ENCODE measurements at regions not wholly inside any gene's neighbourhood (a gene's known extent, or its start where the extent isn't known, plus 50 kb on each side); places are given as distances from the start of the nearest gene placed in this dataset.

DNA sequence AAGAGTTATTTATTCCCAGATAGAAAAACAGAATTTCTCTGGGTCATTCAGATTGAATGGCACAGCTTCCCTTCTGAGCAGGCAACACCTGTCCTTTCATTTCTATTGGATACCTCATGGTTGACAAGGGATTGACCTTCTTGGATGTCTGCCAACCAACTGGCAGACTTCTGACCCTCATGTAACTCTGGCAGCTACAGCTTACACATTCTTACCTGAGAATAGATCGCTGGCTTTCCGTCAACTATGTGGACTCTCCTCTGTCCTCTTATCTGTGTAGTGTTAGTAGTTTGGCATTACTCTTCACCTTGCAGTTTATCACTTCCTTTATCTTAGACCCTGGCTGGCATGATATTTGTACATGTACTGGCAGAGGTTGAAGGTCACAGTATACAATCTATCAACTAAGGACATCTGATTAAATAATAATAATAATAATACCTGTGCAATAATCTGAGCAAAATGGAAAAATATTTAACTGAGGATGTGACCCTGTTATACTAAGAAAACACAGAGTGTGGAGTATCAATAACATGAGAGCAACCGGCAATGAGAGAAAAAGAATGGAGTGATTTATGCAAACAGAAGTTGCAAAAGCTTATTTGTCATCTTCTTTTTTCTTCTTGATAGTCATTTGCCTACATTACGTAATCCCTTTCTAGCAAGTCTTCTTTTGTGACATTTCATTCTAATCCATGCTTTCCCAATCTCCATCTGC is 1118.2 kb downstream of the ARAP2 start:
- no peak for DNase-seq
- Histone ChIP-seq H3K9ac (ENCODE audit: extremely low read depth, insufficient read length, low read length) (no peak overlapping the region), H3T11ph (ENCODE audit: low read length) (no peak overlapping the region), H3K9me3 (ENCODE audit: control insufficient read depth, low read depth, low read length) (no peaks in the 10 kb centered on the region), H4K20me1 (ENCODE audit: control insufficient read depth, insufficient read depth, insufficient read length) (no peaks in the 10 kb centered on the region), H2BK20ac (ENCODE audit: low read depth, low read length, poor library complexity, severe bottlenecking) (no peak overlapping the region), H3K56ac (ENCODE audit: insufficient read length, low read depth, low read length) (no peak overlapping the region), H3K79me2 (ENCODE audit: insufficient read depth, low read length) (no peaks in the 10 kb centered on the region), H3K79me1 (ENCODE audit: insufficient read depth, low read depth, low read length, poor library complexity, severe bottlenecking) (no peaks in the 10 kb centered on the region), H2BK15ac (ENCODE audit: low read depth, low read length) (no peak overlapping the region), H2BK120ac (ENCODE audit: low read depth, low read length, poor library complexity, severe bottlenecking) (no peak overlapping the region), H2BK5ac (ENCODE audit: insufficient read length, low read length) (no peak overlapping the region), H3K23me2 (ENCODE audit: insufficient read length, low read depth, low read length, poor library complexity, severe bottlenecking) (no peaks in the 10 kb centered on the region), H3K23ac (ENCODE audit: insufficient read length, low read depth, low read length) (no peak overlapping the region), H2AFZ (ENCODE audit: low read length) (no peak overlapping the region), H3K4ac (ENCODE audit: low read depth, low read length) (no peak overlapping the region), H3K27me3 (ENCODE audit: insufficient read depth, low read length) (no peaks in the 10 kb centered on the region), H2AK5ac (ENCODE audit: insufficient read length, low read length) (no peak overlapping the region), H3K14ac (ENCODE audit: insufficient read depth, low read length) (no peak overlapping the region), H4K5ac (ENCODE audit: insufficient read length, low read depth, low read length) (no peak overlapping the region), H4K91ac (ENCODE audit: insufficient read length, low read depth, low read length) (no peak overlapping the region), H3K27ac (ENCODE audit: insufficient read length, low read depth, low read length) (no peak overlapping the region), H3K4me1 (ENCODE audit: insufficient read depth, low read length) (no peaks in the 10 kb centered on the region), H3K4me2 (ENCODE audit: insufficient read depth, insufficient read length, low read length) (no peak overlapping the region), H3K18ac (ENCODE audit: insufficient read length, low read depth, low read length) (no peak overlapping the region), H2BK12ac (ENCODE audit: insufficient read length, low read depth, low read length) (no peak overlapping the region), H4K8ac (replicated peaks; ENCODE audit: insufficient read length, low read depth, low read length) (no peak overlapping the region)
- Mint-ChIP-seq H3K4me3 (no peak overlapping the region), H3K36me3 (ENCODE audit: insufficient read depth in 1 of 3, low read depth in 3 of 3) (peaks cover 0 to 1% (median 0%) of the 10 kb centered on the region in 3 experiments; a peak in 2 of 7 replicates), H3K27me3 (ENCODE audit: low read depth) (no peaks in the 10 kb centered on the region), H3K27ac (no peak overlapping the region; a peak in 1 of 7 replicates), H3K9me3 (peaks cover 0 to 5% of the 10 kb centered on the region in 2 experiments; a peak in 3 of 5 replicates), H3K4me1 (no peaks in the 10 kb centered on the region)
- WGBS (ENCODE audit: extremely low coverage, insufficient read length, low lambda C conversion rate): no CpG with 5 or more reads among the region's 4 CpGs
- TF ChIP-seq, protein P1, sequence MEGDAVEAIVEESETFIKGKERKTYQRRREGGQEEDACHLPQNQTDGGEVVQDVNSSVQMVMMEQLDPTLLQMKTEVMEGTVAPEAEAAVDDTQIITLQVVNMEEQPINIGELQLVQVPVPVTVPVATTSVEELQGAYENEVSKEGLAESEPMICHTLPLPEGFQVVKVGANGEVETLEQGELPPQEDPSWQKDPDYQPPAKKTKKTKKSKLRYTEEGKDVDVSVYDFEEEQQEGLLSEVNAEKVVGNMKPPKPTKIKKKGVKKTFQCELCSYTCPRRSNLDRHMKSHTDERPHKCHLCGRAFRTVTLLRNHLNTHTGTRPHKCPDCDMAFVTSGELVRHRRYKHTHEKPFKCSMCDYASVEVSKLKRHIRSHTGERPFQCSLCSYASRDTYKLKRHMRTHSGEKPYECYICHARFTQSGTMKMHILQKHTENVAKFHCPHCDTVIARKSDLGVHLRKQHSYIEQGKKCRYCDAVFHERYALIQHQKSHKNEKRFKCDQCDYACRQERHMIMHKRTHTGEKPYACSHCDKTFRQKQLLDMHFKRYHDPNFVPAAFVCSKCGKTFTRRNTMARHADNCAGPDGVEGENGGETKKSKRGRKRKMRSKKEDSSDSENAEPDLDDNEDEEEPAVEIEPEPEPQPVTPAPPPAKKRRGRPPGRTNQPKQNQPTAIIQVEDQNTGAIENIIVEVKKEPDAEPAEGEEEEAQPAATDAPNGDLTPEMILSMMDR (conservative IDR thresholded peaks at IDR 0.05): no peak

Data from H9 (cell line).